K562 (cell line): ENCODE measurements at regions not wholly inside any gene's neighbourhood (a gene's known extent, or its start where the extent isn't known, plus 50 kb on each side); places are given as distances from the start of the nearest gene placed in this dataset.

Experiments used
- ARID1B ChIP-seq: fragments of 450-650 bp; IDR thresholded peaks from 2 replicates; pipeline ENCODE4 v1.6.1; 2016; ENCODE audit warnings: antibody characterized with exemption, mild to moderate bottlenecking, inconsistent platforms
- BMI1 ChIP-seq: fragments of 150-350 bp; IDR thresholded peaks from 2 replicates; pipeline ENCODE4 v1.6.1; 2014; ENCODE audit warnings: low read length
- CBX2 ChIP-seq: fragments of 200-600 bp; sonication (generic); IDR thresholded peaks from one replicate; pipeline ENCODE4 v1.6.1; 2012; ENCODE audit warnings: mild to moderate bottlenecking, low read length, inconsistent platforms; ENCODE audit not compliant: insufficient read depth, poor library complexity, severe bottlenecking
- HLTF ChIP-seq: fragments of 450-650 bp; IDR thresholded peaks from 2 replicates; pipeline ENCODE4 v1.6.1; 2016
- HMG20B ChIP-seq: fragments of 250-450 bp; sonication (Bioruptor Pico); IDR thresholded peaks from 2 replicates; pipeline ENCODE4 v1.5.0; 2021; ENCODE audit warnings: mild to moderate bottlenecking
- MAFF ChIP-seq: IDR thresholded peaks from 2 replicates; pipeline ENCODE4 v1.6.1; 2012; ENCODE audit warnings: low read length, improper control_type of control experiment
- NR2C1 ChIP-seq, 2 experiments: fragments of 450-650 bp; IDR thresholded peaks; 2 replicates each; pipeline ENCODE4 v1.6.1; 2017; ENCODE audit warnings: mild to moderate bottlenecking in 2 of 2, antibody characterized with exemption in 1 of 2, inconsistent platforms in 1 of 2, missing compliant biosample characterization in 1 of 2, missing genetic modification characterization in 1 of 2
- ZNF445 ChIP-seq: fragments of 250-450 bp; sonication (Bioruptor Pico); IDR thresholded peaks from 2 replicates; pipeline ENCODE4 v1.4.0; 2020; ENCODE audit warnings: low read depth, mild to moderate bottlenecking, moderate library complexity
- TF ChIP-seq, protein P1 (sequence below): fragments of 450-650 bp; formaldehyde crosslinking; IDR thresholded peaks from 2 replicates; pipeline ENCODE4 v1.4.0; 2022; ENCODE audit warnings: missing genetic modification characterization
- TF ChIP-seq, protein P2 (sequence below): fragments of 250-450 bp; sonication (Bioruptor Pico); IDR thresholded peaks from 2 replicates; pipeline ENCODE4 v1.8.0; 2022; ENCODE audit warnings: moderate library complexity, mild to moderate bottlenecking, inconsistent platforms
- TF ChIP-seq, protein P3 (sequence below): IDR thresholded peaks from 2 replicates; pipeline ENCODE4 v1.6.1; 2016; ENCODE audit warnings: missing genetic modification characterization, missing compliant biosample characterization

- TF ChIP-seq ZNF445 (no peak), HMG20B (CRISPR knock-in tag) (no peak), BMI1 (no peak), HLTF (no peak), MAFF (no peak), ARID1B (no peak), CBX2 (no peak), NR2C1 (IDR thresholded peaks at IDR 0.05) (no peak), NR2C1 (tag; IDR thresholded peaks at IDR 0.05) (no peak)
- TF ChIP-seq, protein P1, sequence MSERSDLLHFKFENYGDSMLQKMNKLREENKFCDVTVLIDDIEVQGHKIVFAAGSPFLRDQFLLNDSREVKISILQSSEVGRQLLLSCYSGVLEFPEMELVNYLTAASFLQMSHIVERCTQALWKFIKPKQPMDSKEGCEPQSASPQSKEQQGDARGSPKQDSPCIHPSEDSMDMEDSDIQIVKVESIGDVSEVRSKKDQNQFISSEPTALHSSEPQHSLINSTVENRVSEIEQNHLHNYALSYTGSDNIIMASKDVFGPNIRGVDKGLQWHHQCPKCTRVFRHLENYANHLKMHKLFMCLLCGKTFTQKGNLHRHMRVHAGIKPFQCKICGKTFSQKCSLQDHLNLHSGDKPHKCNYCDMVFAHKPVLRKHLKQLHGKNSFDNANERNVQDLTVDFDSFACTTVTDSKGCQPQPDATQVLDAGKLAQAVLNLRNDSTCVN (CRISPR knock-in tag) = no peak
- TF ChIP-seq, protein P2, sequence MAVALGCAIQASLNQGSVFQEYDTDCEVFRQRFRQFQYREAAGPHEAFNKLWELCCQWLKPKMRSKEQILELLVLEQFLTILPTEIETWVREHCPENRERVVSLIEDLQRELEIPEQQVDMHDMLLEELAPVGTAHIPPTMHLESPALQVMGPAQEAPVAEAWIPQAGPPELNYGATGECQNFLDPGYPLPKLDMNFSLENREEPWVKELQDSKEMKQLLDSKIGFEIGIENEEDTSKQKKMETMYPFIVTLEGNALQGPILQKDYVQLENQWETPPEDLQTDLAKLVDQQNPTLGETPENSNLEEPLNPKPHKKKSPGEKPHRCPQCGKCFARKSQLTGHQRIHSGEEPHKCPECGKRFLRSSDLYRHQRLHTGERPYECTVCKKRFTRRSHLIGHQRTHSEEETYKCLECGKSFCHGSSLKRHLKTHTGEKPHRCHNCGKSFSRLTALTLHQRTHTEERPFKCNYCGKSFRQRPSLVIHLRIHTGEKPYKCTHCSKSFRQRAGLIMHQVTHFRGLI (CRISPR knock-in tag) = no peak
- TF ChIP-seq, protein P3, sequence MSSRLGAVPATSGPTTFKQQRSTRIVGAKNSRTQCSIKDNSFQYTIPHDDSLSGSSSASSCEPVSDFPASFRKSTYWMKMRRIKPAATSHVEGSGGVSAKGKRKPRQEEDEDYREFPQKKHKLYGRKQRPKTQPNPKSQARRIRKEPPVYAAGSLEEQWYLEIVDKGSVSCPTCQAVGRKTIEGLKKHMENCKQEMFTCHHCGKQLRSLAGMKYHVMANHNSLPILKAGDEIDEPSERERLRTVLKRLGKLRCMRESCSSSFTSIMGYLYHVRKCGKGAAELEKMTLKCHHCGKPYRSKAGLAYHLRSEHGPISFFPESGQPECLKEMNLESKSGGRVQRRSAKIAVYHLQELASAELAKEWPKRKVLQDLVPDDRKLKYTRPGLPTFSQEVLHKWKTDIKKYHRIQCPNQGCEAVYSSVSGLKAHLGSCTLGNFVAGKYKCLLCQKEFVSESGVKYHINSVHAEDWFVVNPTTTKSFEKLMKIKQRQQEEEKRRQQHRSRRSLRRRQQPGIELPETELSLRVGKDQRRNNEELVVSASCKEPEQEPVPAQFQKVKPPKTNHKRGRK = no peak
Measured at GRCh38 chr15:26352909-26353308, 420.0 kb downstream of the GABRB3 start (continued).
